Lung (tissue), 11 donors: ENCODE measurements at regions not wholly inside any gene's neighbourhood (a gene's known extent, or its start where the extent isn't known, plus 50 kb on each side); places are given as distances from the start of the nearest gene placed in this dataset.

Source experiments
- ATAC-seq: fragments of 200-7000 bp; cut with Tn5 transposase; one replicate; pipeline ENCODE4 v1.9.1; 2020; ENCODE audit warnings: moderate number of reproducible peaks; ENCODE audit not compliant: insufficient read depth, low FRiP score
- DNase-seq, 3 donors: peaks; one replicate each; pipeline ENCODE4 v3.0.0-alpha.2; 2013 to 2017
- H3K27ac ChIP-seq, 2 donors: one replicate each; pipeline ENCODE4 v1.5.1; 2013; ENCODE audit warnings: mild to moderate bottlenecking in 2 of 2, moderate library complexity in 2 of 2, control low read depth in 1 of 2, inconsistent platforms in 1 of 2, low read depth in 1 of 2, low read length in 1 of 2
- H3K27me3 ChIP-seq, 3 donors: one replicate each; pipeline ENCODE4 v1.5.1; 2013; ENCODE audit warnings: low read length in 2 of 3; ENCODE audit not compliant: control insufficient read depth in 3 of 3, insufficient read depth in 3 of 3
- H3K36me3 ChIP-seq, 4 donors: one replicate each; pipeline ENCODE4 v1.5.1; 2013; ENCODE audit warnings: low read length in 4 of 4, mild to moderate bottlenecking in 1 of 4, moderate library complexity in 1 of 4; ENCODE audit not compliant: control insufficient read depth in 4 of 4, insufficient read depth in 4 of 4
- H3K4me1 ChIP-seq, 5 donors: one replicate each; pipeline ENCODE4 v1.5.1; 2013; ENCODE audit warnings: low read length in 5 of 5, mild to moderate bottlenecking in 2 of 5, moderate library complexity in 1 of 5; ENCODE audit not compliant: control insufficient read depth in 5 of 5, insufficient read depth in 5 of 5
- H3K4me3 ChIP-seq: one replicate; pipeline ENCODE4 v1.5.1; 2013; ENCODE audit warnings: mild to moderate bottlenecking, control low read depth, moderate library complexity
- H3K9ac ChIP-seq, 2 donors: one replicate each; pipeline ENCODE4 v1.5.1; 2013; ENCODE audit warnings: low read length in 2 of 2, control low read depth in 1 of 2; ENCODE audit not compliant: insufficient read depth in 1 of 2
- H3K9me3 ChIP-seq, 4 donors: one replicate each; pipeline ENCODE4 v1.5.1; 2013; ENCODE audit warnings: low read length in 3 of 4, mild to moderate bottlenecking in 1 of 4, moderate library complexity in 1 of 4; ENCODE audit not compliant: control insufficient read depth in 4 of 4, insufficient read depth in 3 of 4
- CTCF ChIP-seq: IDR thresholded peaks from 2 replicates; pipeline ENCODE4 v1.5.1; 2012; ENCODE audit warnings: mild to moderate bottlenecking; ENCODE audit errors: control extremely low read depth, extremely low read depth
- WGBS, 2 donors: extraction: QIAGEN DNeasy Blood & Tissue Kit; methylation state at CpG; one replicate each; pipeline ENCODE4 v1.1.7; 2013; 5-methylcytosine and 5-hydroxymethylcytosine counted together
- donor health status: control.
- donor health status: control.
- donor health status: Bipolar disorder and iron deficiency.
- donor health status: healthy.
- donor health status: DM: yes; HTN: yes; CAD: no.

DNA sequence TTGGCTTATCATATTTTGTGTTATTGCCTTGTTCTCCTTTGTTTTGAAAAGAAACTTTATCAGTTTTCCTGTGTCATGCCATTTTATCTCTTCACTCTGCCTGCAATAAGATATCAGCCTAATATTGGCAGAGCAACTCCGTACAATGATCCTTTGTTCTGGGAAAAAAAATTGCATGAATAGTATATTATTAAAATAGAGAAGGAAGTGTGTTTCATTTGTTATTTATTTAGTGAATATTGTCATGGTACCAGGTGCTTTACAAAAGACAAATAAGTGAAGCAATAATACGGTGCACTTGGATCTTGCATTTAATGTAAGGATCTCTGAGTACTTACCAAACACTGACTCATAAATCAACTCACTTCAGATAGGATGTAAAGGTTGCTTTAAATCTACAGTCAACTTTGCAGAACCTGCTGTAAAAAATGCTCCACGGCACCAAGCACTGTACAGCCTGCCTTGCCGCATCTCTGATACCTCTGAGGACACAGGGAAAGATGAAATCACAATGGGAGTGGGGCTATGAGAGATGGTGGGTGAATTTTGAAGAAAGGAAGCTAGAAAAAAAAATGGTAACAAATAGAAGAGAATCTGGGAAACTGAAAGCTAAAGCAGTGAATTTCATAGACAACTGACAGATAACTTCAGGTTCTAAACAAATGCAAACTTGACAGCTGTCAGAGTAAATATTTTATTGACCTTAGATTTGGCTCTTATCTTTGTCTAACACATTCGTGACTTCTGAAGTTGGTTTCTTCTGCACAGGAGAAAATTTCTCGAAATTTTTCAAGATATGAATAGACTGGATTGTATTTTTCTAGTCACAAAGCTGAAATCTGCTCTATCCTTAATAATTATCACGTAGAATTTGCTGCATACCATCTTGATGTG is 232.1 kb downstream of the ENC1 start:
- TF ChIP-seq CTCF: no peak
- Histone ChIP-seq H3K9me3 (no peaks in the 10 kb centered on the region), H3K4me1 (peaks cover 0 to 14% (median 5%) of the 10 kb centered on the region in 5 donors), H3K9ac (no peak overlapping the region), H3K27me3 (no peaks in the 10 kb centered on the region), H3K36me3 (no peaks in the 10 kb centered on the region), H3K27ac (no peak overlapping the region), H3K4me3 (no peak overlapping the region)
- ATAC-seq (no peak), DNase-seq (no peak)
- 45 to 50% methylated on average over 7 of the region's 7 CpGs for WGBS, 2 donors

DNA sequence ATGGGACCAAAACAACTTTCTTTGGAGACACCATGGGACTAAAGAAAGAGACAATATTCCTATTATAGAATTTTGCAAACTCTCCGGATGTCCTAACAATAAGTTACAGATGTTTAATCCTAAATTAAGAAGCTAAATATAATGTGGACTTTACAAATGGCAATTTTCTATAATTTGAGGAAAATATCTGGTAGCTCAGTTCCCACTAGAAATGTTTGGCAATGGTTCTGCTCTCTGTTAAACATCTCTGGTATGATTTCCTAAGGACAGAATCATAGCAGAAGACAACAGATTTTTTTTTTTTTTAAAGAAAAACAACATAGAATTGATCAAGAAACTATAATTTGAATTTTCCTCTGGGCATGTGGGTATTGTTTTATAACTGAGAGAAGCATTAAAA is 232.8 kb downstream of the ENC1 start:
- H3K27ac ChIP-seq: no peak overlapping the region
- H3K9ac ChIP-seq: no peak overlapping the region
- TF ChIP-seq CTCF: no peak
- H3K4me3 ChIP-seq: no peak overlapping the region
- 42 to 91% methylated on average over 1 of the region's 1 CpG for WGBS, 2 donors
- H3K27me3 ChIP-seq: no peaks in the 10 kb centered on the region
- DNase-seq: no peak
- ATAC-seq: no peak
- H3K4me1 ChIP-seq: peaks cover 0 to 14% (median 5%) of the 10 kb centered on the region in 5 donors
- no peaks in the 10 kb centered on the region for H3K36me3 ChIP-seq
- H3K9me3 ChIP-seq: no peaks in the 10 kb centered on the region

GRCh38 chr5:74406844-74407243 is 233.7 kb downstream of the ENC1 start:
- no peak overlapping the region for H3K27ac ChIP-seq
- peaks cover 0 to 14% (median 7%) of the 10 kb centered on the region in 5 donors for H3K4me1 ChIP-seq
- H3K36me3 ChIP-seq: no peaks in the 10 kb centered on the region
- no peak for DNase-seq
- no peaks in the 10 kb centered on the region for H3K27me3 ChIP-seq
- no peak overlapping the region for H3K4me3 ChIP-seq
- no peaks in the 10 kb centered on the region for H3K9me3 ChIP-seq
- no peak for TF ChIP-seq CTCF
- 70 to 90% methylated on average over 3 of the region's 3 CpGs for WGBS, 2 donors
- ATAC-seq: peak; percentile 58
- H3K9ac ChIP-seq: no peak overlapping the region
